ENCODE measurements at regions not wholly inside any gene's neighbourhood (a gene's known extent, or its start where the extent isn't known, plus 50 kb on each side); places are given as distances from the start of the nearest gene placed in this dataset.

- Mint-ChIP-seq H3K4me3 (no peak overlapping the region), H3K36me3 (ENCODE audit: low read depth) (peaks cover 2% of the 10 kb centered on the region), H3K27ac (no peak overlapping the region), H3K9me3 (peaks cover 16% of the 10 kb centered on the region), H3K27me3 (ENCODE audit: insufficient read depth) (no peaks in the 10 kb centered on the region), H3K4me1 (no peaks in the 10 kb centered on the region)
- TF ChIP-seq CTCF (conservative IDR thresholded peaks at IDR 0.05) = no peak
- no peak overlapping the region for H3K4me3 ChIP-seq (ENCODE audit: low read length)
- H3K27me3 ChIP-seq (ENCODE audit: control insufficient read depth, insufficient read depth, low read length, poor library complexity, severe bottlenecking) = no peaks in the 10 kb centered on the region
- H3K4me1 ChIP-seq (ENCODE audit: control insufficient read depth, insufficient read depth, low read length) = no peaks in the 10 kb centered on the region
- no peak overlapping the region for H3K27ac ChIP-seq (ENCODE audit: low read depth, low read length)
- H3K36me3 ChIP-seq (ENCODE audit: control insufficient read depth, insufficient read depth, low read length) = no peaks in the 10 kb centered on the region
- DNase-seq = no peak
- peaks cover 9% of the 10 kb centered on the region for H3K9me3 ChIP-seq (ENCODE audit: control insufficient read depth, low read length)
- H3K9ac ChIP-seq (ENCODE audit: extremely low read depth, low read length, poor library complexity, severe bottlenecking) = no peak overlapping the region
- 90 to 100% methylated on average over 1 to 2 of the region's 2 CpGs for WGBS, 2 experiments (ENCODE audit: insufficient coverage in 1 of 2, insufficient read length in 1 of 2)
Observed at GRCh38 chr16:77600555-77600954, 121.8 kb upstream of the NUDT7 start.

- no peak for DNase-seq
- peaks cover 9% of the 10 kb centered on the region for H3K9me3 ChIP-seq (ENCODE audit: control insufficient read depth, low read length)
- Mint-ChIP-seq H3K36me3 (ENCODE audit: low read depth) (peaks cover 2% of the 10 kb centered on the region), H3K4me3 (no peak overlapping the region), H3K27me3 (ENCODE audit: insufficient read depth) (no peaks in the 10 kb centered on the region), H3K9me3 (peaks cover 16% of the 10 kb centered on the region), H3K4me1 (no peaks in the 10 kb centered on the region), H3K27ac (no peak overlapping the region)
- WGBS, 2 experiments (ENCODE audit: insufficient coverage in 1 of 2, insufficient read length in 1 of 2) = 86% methylated on average over 2 of the region's 2 CpGs; no CpG with 5 or more reads in 1 of the 2 experiments
- no peak overlapping the region for H3K9ac ChIP-seq (ENCODE audit: extremely low read depth, low read length, poor library complexity, severe bottlenecking)
- no peaks in the 10 kb centered on the region for H3K36me3 ChIP-seq (ENCODE audit: control insufficient read depth, insufficient read depth, low read length)
- no peak overlapping the region for H3K27ac ChIP-seq (ENCODE audit: low read depth, low read length)
- no peaks in the 10 kb centered on the region for H3K27me3 ChIP-seq (ENCODE audit: control insufficient read depth, insufficient read depth, low read length, poor library complexity, severe bottlenecking)
- no peaks in the 10 kb centered on the region for H3K4me1 ChIP-seq (ENCODE audit: control insufficient read depth, insufficient read depth, low read length)
- TF ChIP-seq CTCF (conservative IDR thresholded peaks at IDR 0.05) = no peak
- H3K4me3 ChIP-seq (ENCODE audit: low read length) = no peak overlapping the region
Observed at GRCh38 chr16:77603656-77604055, 118.7 kb upstream of the NUDT7 start.

GRCh38 chr16:77610496-77610895 is 111.8 kb upstream of the NUDT7 start:
- Histone ChIP-seq H3K27ac (ENCODE audit: low read depth, low read length) (no peak overlapping the region), H3K27me3 (ENCODE audit: control insufficient read depth, insufficient read depth, low read length, poor library complexity, severe bottlenecking) (no peaks in the 10 kb centered on the region), H3K4me3 (ENCODE audit: low read length) (no peak overlapping the region), H3K9me3 (ENCODE audit: control insufficient read depth, low read length) (no peaks in the 10 kb centered on the region), H3K9ac (ENCODE audit: extremely low read depth, low read length, poor library complexity, severe bottlenecking) (no peak overlapping the region), H3K4me1 (ENCODE audit: control insufficient read depth, insufficient read depth, low read length) (no peaks in the 10 kb centered on the region), H3K36me3 (ENCODE audit: control insufficient read depth, insufficient read depth, low read length) (no peaks in the 10 kb centered on the region)
- H3K36me3 Mint-ChIP-seq (ENCODE audit: low read depth) = no peaks in the 10 kb centered on the region
- no peak for TF ChIP-seq CTCF (conservative IDR thresholded peaks at IDR 0.05)
- no peaks in the 10 kb centered on the region for H3K4me1 Mint-ChIP-seq
- DNase-seq = no peak
- H3K27me3 Mint-ChIP-seq (ENCODE audit: insufficient read depth) = no peaks in the 10 kb centered on the region
- H3K4me3 Mint-ChIP-seq = no peak overlapping the region
- no peaks in the 10 kb centered on the region for H3K9me3 Mint-ChIP-seq
- WGBS, 2 experiments (ENCODE audit: insufficient coverage in 1 of 2, insufficient read length in 1 of 2) = 97% methylated on average over 4 of the region's 6 CpGs; no CpG with 5 or more reads in 1 of the 2 experiments
- H3K27ac Mint-ChIP-seq = no peak overlapping the region
